Retinal pigment epithelial cell (primary cell): ENCODE measurements at regions not wholly inside any gene's neighbourhood (a gene's known extent, or its start where the extent isn't known, plus 50 kb on each side); places are given as distances from the start of the nearest gene placed in this dataset.

Experiments used
- DNase-seq: peaks from one replicate; pipeline ENCODE4 v3.0.0-alpha.2; 2010; ENCODE audit warnings: low read depth
- H3K4me3 ChIP-seq: 2 replicates; pipeline ENCODE4 v1.5.1; 2011; ENCODE audit warnings: mild to moderate bottlenecking, low read length, control low read depth, moderate library complexity
- TF ChIP-seq, protein P1 (sequence below): conservative IDR thresholded peaks from 2 replicates; pipeline ENCODE4 v1.5.1; 2011; ENCODE audit warnings: low read depth, low read length, control low read depth, inconsistent platforms

DNA sequence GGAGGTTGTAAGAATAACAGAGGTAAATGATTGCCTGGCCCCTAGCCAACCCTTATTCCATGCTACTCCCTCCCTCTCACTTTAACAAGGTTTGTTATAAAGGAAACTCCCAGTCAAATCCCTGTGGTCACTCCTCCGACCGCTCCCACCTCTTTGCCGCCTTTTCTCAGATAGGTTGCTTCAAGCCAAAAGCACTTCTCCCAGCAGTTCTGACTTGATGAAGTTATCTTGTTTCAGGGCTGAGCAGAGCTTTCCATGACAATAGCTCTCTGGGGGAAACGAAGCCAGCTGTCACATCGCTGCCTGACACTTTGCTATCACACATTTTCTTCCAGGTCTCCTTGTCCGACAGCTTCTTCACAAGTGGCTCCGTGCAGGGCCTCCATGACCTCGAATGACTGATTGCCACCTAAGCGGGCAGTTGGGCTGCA, 278.6 kb downstream of the HAPSTR1 start:
- TF ChIP-seq, protein P1, sequence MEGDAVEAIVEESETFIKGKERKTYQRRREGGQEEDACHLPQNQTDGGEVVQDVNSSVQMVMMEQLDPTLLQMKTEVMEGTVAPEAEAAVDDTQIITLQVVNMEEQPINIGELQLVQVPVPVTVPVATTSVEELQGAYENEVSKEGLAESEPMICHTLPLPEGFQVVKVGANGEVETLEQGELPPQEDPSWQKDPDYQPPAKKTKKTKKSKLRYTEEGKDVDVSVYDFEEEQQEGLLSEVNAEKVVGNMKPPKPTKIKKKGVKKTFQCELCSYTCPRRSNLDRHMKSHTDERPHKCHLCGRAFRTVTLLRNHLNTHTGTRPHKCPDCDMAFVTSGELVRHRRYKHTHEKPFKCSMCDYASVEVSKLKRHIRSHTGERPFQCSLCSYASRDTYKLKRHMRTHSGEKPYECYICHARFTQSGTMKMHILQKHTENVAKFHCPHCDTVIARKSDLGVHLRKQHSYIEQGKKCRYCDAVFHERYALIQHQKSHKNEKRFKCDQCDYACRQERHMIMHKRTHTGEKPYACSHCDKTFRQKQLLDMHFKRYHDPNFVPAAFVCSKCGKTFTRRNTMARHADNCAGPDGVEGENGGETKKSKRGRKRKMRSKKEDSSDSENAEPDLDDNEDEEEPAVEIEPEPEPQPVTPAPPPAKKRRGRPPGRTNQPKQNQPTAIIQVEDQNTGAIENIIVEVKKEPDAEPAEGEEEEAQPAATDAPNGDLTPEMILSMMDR = no peak
- no peak for DNase-seq
- no peak overlapping the region for H3K4me3 ChIP-seq

DNA sequence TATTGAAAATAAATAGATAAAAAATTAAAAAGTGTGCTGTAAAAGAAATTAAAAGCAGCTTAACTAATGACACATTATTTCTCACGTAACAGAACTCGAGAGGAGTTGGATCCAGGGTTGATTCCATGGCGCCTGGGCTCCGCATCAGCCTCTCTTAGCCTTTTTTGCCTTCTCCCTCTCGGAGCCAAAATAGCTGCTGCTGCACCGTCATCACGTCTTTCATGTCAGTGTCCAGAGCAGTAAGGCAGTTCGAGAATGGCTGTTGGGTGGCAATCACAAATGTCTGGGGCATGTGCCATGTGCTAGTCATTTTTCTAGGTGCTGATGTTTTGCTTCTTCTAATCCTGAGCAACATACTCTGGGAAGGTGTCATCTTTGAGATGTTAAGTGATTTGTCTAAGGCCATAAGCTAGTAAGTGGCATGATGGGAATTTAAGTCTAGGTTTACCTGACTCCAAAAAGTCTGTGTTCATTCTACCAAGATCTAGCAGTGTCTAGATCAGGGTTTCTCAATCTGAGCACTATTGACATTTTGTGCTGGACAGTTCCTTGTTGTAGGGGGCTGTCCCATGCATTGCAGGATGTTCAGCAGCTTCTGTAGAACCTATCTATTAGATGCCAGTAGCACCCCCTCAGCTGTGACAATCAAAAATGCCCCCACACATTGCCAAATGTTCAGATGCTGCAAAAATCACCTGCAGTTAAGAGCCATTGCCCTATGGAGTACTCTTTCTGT, 280.4 kb downstream of the HAPSTR1 start:
- H3K4me3 ChIP-seq = no peak overlapping the region
- TF ChIP-seq, protein P1 = no peak
- no peak for DNase-seq

DNA sequence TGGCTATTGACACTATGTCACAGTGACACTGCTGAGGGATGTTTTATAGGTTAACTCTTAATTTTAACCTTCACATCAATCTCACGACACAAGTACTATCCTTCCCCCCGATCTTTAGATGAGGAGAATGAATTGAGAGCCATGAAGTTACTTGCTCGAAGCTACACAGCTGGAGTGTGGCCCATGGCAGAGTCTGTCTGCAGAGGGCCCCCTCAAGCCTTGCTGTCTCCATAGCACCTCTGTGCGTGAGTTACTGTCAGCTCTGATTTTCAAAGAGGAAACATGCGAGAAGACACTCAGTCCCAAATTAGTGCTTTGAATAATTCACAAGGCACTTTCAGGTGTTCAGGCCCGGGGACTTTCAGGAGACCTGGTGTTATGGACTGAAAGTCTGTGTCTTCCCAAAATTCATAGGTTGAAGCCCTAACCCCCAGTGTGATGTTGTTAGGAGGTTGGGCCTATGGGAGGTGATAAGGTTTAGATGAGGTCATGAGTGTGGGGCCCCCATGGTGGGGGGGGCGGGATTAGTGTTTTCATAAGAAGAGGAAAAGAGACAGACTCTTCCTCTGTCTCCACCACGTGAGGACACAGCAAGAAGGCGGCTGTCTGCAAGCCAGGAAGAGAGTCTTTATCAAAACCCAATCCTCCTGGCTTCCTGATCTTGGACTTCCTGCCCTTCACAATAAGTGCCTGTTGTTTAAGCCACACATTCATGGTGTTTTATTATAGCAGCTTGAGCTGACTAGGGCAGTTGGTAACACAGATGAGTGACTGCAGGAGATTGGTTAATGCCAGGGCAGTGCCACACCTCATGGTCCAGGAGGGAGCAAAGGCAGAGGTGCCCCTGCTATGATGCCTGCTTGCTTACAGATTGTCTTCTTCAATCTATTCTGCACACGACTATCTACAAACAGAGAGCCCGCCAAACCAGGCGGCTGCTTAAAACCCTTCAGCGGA, 281.8 kb downstream of the HAPSTR1 start:
- TF ChIP-seq, protein P1 = no peak
- DNase-seq = no peak
- no peak overlapping the region for H3K4me3 ChIP-seq

DNA sequence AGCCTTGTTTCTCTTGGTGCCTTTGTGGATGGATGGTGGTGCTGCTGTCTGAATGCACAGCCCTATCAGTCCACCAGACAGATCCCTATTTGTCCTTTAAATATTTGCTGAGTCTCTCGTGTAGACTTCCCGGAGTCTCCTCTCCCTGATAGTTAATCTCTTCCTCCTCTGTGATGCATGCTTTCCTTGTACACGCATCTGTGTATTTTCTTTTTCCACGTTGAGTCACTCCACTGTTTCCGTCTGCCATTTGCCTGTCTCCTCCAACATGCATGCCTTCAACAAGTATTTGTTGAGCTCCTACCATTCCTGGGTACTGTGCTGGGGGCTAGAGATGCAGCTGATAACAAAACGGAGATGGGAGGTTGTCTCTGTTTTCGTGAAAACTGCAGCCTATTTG, 282.6 kb downstream of the HAPSTR1 start:
- no peak for DNase-seq

DNA sequence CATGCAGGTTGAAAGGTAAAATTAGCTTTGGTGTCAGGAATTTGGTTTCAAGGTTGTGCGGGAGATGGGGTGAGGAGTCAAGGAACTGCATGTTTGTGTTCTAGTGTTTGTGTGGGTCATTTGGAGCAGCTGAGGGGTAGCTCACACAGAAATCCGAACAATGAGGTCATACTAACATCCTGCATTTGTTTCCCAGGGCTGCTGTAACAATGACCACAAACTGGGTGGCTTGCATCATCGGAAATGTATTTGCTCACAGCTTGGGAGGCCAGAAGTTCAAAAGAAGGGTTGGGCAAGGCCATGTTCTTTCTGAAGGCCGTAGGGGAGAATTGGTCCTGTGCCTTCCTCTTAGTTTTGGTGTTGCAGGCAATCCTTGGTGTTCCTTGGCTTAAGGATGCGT, 287.4 kb downstream of the HAPSTR1 start:
- H3K4me3 ChIP-seq = no peak overlapping the region
- DNase-seq = no peak
- TF ChIP-seq, protein P1 = no peak

More for the DNA sequence above, 282.6 kb downstream of the HAPSTR1 start:
- TF ChIP-seq, protein P1 = no peak
- H3K4me3 ChIP-seq = no peak overlapping the region

DNA sequence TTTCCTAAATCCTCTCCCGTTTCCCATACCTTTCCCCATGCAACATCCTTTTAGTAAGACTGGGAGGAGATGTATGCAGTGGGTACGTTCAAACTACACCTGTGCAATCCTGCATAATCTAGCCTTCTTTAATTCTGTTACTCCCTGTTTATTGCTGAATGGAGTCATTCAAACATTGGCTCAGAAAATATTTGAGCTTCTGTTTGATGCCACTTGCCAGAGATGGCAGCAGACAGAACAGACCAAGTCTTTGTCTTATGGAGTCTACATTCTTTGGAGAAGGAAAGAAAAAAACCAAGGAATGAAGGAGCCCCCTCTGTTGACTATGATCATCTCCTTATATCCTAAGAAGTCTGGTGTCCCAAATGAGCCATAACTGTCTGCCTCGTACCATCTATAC, 288.8 kb downstream of the HAPSTR1 start:
- H3K4me3 ChIP-seq = no peak overlapping the region
- TF ChIP-seq, protein P1 = no peak
- DNase-seq = no peak
